Fibroblast of skin of back (primary cell): ENCODE measurements at regions not wholly inside any gene's neighbourhood (a gene's known extent, or its start where the extent isn't known, plus 50 kb on each side); places are given as distances from the start of the nearest gene placed in this dataset.
A peak's percentile ranks its signal among the peaks of the same experiment; 100 is the strongest.
"Not testable (repeated sequence)": the region's sequence is repeated elsewhere in the genome, so short reads cannot be mapped to it uniquely, and the experiment has no call there.

Experiments used
- DNase-seq: peaks from one replicate; pipeline ENCODE4 v3.0.0-alpha.2; 2013

GRCh38 chr18:43887491-43887890 lies 610.2 kb upstream of the SYT4 start:
- DNase-seq: no peak

GRCh38 chr18:43888598-43888997 lies 611.3 kb upstream of the SYT4 start:
- no peak for DNase-seq

- DNase-seq: peak; percentile 97
These were observed 615.8 kb upstream of the SYT4 start for GRCh38 chr18:43893001-43893637.

- no peak for DNase-seq
These were observed 627.0 kb upstream of the SYT4 start for GRCh38 chr18:43904209-43904837.

- peak; percentile 27 for DNase-seq
These were observed 636.7 kb upstream of the SYT4 start for GRCh38 chr18:43914018-43914417.

GRCh38 chr18:43916984-43917383 lies 639.7 kb upstream of the SYT4 start:
- no peak for DNase-seq

- no peak for DNase-seq
These were observed 640.2 kb upstream of the SYT4 start for GRCh38 chr18:43917520-43917919.

- DNase-seq: no peak
These were observed 642.3 kb upstream of the SYT4 start for GRCh38 chr18:43919551-43919950.

- DNase-seq: no peak
These were observed 654.1 kb upstream of the SYT4 start for GRCh38 chr18:43931439-43931838.

- DNase-seq: no peak
These were observed 654.9 kb upstream of the SYT4 start for GRCh38 chr18:43932140-43932539.

GRCh38 chr18:43933177-43933576 lies 655.9 kb upstream of the SYT4 start:
- DNase-seq: no peak

GRCh38 chr18:43934322-43934721 lies 657.0 kb upstream of the SYT4 start:
- no peak for DNase-seq

- peak; percentile 24 for DNase-seq
These were observed 657.6 kb upstream of the SYT4 start for GRCh38 chr18:43934781-43935471.

- DNase-seq: no peak
These were observed 658.9 kb upstream of the SYT4 start for GRCh38 chr18:43936176-43936575.

- no peak for DNase-seq
These were observed 672.0 kb upstream of the SYT4 start for GRCh38 chr18:43949291-43949690.

- DNase-seq: no peak
These were observed 672.8 kb upstream of the SYT4 start for GRCh38 chr18:43950062-43950461.

GRCh38 chr18:43952398-43952797 lies 675.1 kb upstream of the SYT4 start:
- no peak for DNase-seq

- DNase-seq: no peak
These were observed 684.4 kb upstream of the SYT4 start for GRCh38 chr18:43961722-43962121.

- DNase-seq: no peak
These were observed 687.4 kb upstream of the SYT4 start for GRCh38 chr18:43964666-43965065.

- no peak for DNase-seq
These were observed 688.4 kb upstream of the SYT4 start for GRCh38 chr18:43965691-43966090.

- peak; percentile 74 for DNase-seq
These were observed 693.4 kb upstream of the SYT4 start for GRCh38 chr18:43970656-43971055.

GRCh38 chr18:43978174-43978573 lies 700.9 kb upstream of the SYT4 start:
- DNase-seq: no peak

- DNase-seq: no peak
These were observed 698.1 kb upstream of the SETBP1 start for GRCh38 chr18:43982582-43982981.

GRCh38 chr18:43987061-43987460 lies 693.6 kb upstream of the SETBP1 start:
- not testable (repeated sequence) for DNase-seq
